HG03135 (cell line): ENCODE measurements at regions not wholly inside any gene's neighbourhood (a gene's known extent, or its start where the extent isn't known, plus 50 kb on each side); places are given as distances from the start of the nearest gene placed in this dataset.

Source experiments
- ATAC-seq: cut with Tn5 transposase; IDR thresholded peaks from one replicate; pipeline ENCODE4 v1.9.1; 2021; ENCODE audit warnings: mild to moderate bottlenecking, moderate library complexity; ENCODE audit not compliant: unreplicated experiment

DNA sequence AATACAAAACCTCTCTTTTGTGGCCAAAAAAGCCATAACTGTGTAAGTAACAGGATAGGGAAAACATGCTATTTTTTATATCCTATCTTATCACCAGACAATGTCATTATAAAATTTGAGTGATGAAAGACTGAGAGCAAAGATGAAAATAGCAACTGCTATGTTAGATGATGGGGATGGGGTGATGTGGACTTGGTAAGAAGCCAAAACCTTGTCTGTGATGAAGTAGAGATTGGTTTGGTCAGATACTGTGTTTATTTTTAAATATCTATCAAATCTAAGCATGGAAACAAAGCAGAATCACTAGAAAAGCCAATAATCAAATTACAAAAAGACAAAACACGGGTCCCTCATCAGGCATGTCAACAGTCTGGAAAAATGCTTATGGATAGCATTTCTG is 631.1 kb upstream of the NR5A2 start:
- no peak for ATAC-seq

DNA sequence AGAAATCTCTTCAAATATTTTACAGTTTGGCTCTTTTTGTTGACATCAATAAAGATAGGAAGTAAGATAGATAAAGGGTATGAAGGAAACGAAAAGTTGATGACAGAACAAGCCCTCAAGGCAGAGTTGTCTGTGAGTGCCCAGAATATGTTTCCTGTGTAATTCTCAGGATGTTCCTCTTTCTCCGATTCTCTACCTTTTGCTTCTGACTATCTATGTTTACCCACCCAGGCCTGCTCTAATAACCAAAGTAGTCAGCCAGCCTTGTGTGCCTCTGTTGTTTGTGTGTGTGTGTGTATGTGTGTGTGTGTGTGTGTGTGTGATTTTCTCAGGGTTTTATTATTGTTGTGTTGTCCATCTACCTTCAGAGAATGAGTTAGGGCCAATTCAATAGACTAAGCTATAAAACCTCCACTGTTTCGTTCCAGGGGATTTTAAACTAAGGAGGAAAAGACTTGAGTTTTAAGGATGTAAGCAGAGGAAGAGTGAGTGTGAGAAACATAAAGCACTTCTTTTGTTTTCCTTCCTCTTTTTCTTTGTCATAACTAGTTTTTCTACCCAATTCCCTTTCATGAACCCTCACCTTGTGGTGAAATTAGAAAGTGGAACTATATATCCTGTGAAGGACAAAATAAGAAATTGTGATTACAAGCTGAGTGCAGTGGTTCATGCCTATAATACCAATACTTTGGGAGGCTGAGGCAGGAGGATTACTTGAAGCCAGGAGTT is 627.4 kb upstream of the NR5A2 start:
- ATAC-seq: peak; percentile 77

DNA sequence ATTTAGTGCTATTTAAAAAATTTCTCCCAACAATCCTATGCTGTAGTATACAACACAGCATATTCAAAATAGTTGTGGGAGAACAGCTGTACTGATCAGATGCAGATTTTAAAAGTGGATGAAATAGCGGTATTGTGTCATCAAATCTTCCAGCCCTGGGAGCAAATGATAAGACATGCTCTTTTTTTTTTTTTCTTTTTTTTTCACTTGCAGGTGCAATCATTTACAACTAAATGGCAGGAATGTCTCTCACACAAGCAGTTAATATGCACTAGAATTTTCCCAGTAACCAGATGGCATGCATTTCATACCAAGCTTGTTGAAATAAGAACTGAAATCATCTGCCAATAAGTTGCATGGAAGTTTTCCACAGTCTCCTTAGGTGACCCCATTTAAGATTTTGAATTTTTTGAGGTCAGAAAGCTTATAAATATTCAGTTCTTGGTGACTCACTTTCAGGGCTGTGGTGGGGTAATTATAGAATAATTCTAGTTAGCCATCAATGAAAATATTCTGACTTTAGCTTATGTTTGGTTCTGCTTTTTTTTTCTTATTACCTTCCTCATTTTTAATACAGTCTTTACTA is 623.9 kb upstream of the NR5A2 start:
- ATAC-seq: no peak

DNA sequence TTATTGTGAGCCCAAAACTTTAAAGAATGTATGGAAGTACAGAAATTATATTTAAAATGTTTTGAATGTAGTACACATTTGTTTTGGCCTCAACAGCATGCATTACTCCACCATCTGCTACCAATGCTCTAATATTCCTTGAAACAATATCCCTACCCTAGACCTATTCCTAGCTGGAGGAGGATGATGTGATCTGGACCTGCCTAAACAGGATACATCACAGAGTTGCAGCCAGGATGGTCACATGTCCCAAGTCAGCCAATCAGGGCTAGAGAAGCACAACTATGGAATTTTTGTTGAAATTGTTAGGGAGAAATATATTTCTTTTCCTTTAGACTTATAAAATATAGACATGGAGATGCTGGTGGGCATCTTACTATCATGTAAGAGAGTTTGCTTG is 623.3 kb upstream of the NR5A2 start:
- no peak for ATAC-seq

DNA sequence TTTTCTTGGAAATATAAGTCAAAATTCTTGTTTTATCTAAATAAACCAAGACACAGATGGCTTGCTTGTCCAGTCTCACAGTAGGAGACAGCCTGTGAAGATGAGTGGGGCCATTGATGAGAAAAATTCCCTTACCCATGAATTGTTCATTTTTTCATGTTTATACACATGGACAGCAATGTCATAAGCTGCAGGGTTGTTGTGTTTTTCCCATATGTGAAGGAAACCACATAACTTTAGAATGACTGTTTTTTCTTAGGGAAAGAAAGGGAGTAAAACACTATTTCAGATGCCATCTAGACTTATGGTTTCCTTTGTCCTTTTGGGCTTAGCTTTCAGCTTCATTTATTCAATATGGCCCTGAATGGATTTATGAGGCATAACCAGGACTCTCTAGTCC is 622.5 kb upstream of the NR5A2 start:
- ATAC-seq: no peak

DNA sequence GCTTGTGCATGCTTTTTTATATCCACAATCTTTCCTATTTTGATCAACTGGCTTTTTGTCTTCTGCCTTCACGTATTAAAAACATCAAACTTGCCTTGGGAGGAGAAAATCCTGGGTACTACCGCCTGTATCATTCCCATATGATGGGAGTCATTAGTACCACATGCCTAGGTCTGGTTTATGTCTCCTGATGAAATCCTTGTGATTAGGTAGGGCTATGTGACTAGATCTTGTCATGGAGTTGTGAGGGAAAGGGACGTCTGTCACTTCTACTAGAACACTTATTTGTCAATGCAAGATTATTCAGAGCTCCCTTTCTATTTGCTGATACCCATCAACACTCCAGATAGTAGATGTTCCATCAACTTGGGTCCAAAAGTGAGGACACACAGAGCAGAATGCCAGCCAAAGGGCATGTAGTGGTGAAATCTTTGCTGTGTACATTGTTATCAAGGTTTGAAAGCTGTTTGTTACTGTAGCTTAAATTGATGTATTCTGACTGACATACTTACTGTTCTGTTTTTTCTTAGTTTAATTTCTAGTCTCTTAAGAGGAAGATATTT is 621.8 kb upstream of the NR5A2 start:
- no peak for ATAC-seq

DNA sequence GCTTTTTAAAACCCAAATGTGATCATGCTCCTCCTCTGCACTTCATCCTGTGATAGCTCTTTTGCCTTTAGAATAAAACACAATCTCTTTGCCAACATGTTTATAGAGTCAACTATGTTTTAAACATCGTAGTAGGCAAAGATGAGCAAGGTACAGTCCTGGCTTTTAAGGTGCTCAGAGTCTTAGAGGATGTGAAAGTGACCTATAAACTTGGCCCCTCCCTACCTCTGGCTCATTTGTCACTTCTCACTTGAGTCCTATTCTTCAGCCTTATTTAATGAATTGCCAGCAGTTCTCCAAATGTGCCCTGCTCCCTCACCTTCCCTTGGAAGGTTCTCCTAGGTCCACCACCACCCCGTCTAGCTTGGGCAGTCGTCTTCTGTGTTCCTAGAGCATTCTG is 617.0 kb upstream of the NR5A2 start:
- no peak for ATAC-seq

DNA sequence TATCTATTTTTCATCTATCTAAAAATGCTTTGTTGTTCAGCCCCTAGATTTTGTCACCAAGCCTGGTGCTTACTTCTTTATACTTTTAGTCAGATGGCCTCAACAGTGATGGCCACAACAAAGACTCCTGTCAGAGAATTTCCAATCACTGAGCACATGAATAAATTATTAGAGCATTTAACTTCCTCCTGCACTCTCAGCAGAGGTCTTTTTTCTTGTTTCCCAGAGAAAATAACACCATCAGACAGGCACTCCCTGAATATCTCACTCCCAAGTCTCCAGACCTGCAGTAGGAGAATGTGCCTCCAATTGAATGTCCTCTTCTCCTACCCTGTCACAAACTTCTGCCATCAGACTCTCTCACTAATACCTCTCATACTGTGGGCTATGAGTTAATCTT is 616.0 kb upstream of the NR5A2 start:
- no peak for ATAC-seq

DNA sequence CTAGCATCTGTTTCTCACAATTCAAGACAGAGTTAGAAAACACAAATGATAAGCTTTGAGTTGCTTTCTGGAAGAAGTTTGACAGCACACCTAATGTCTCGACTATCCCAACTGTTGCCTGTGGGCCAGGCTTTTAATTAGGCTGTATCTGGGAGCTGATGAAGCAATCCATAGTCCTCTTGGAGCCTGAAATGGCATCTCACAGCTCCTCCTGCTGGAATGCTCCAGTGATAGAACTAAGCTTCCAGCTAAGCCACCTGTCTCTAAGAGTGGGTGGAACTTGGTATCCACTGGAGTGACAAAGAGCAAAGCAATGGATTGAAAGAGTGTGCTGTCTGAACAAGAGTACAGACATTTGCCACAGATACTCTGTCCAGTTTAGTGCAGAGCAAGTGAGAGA is 605.3 kb upstream of the NR5A2 start:
- no peak for ATAC-seq

DNA sequence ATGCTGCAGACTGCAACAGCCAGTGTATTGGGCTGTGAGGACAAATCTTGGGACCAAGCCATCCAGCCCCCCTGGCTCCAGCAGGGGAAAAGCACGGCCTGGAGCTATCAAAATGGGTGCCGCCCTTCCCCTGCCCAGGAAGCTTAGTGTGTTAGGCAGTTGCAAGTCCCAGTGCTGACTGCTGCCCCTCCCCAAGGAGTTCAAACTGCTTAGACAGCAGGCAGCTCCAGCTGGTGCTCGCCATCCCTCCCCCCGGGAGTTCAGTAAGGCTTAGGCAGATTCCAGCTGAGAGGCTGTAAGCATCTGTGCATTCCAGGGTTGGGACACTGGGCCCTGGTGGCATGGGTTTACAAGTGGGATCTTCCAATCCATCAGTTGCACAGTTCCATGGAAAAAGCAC is 579.6 kb upstream of the NR5A2 start:
- no peak for ATAC-seq

DNA sequence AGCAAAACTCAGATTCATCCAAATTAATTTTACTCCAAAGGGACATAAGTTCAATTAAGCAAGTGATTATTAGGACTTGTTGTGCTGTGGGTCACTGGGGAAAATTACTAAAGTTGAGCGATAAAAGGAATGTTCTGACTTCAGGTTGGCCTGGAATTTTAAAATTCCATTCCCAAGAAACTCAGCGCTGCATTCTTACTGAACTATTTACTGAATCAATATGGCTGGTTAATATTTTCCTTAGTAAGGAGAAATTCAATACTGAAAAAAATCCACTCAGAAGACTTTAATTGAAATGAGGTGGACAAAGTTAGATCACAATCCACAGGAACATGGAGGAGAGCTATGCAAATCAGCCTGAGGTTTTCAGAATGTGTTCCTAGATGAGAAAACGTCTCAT is 578.9 kb upstream of the NR5A2 start:
- ATAC-seq: no peak

DNA sequence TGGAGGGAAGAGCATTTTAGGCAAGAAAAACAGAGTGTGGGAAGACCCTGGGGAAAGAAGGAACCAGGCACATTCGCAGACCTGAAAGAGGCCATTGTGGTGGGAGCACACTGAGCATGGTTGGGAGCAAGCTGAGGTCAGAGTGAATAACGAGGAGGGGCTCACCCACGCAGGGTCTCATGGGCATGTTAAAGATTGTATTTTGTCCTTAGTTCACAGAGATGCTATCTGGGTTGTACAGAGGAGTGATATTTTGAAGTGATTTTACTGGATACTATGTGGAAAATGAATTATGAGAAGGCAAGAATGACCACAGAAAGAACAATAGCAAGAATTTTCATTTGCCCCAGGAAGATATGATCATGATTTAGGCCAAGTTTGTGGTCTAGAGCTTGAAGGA is 578.3 kb upstream of the NR5A2 start:
- no peak for ATAC-seq

DNA sequence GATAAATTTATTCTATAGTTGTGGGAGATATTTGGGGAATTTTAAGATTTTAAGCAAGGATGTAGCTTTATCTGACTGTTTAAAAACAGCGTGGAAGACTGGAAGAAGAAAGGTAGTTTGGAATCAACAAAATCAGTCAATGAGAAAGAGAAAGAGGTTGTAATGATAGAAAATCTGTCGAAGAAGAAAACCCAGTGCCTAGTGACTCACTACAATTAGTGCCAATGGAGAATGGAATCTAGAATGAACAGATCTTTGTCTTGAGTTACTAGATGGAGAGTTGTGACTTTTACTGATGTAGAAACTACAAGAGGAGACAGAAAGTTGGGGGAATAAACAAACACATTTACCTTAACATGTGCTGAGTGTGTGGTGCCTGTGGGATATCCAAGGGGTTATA is 577.8 kb upstream of the NR5A2 start:
- no peak for ATAC-seq

DNA sequence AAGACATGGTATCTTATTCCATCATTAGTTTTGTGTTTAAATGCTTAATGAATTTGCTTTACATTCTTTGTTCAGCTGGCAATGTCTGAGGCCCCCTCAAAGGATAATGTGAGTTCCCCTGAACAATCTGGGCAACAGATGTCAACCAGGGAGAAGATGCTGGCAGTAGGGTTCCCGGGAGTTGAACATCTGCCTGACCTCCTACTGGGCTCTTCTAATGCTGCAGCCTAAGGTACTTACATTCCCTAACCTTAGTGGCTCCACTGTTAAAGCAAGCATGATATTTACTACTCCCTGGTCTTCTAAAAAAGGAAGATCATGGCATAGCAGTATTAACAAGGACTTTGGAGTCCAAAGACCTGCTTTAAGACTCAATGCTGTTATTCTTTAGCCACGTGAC is 574.9 kb upstream of the NR5A2 start:
- no peak for ATAC-seq

DNA sequence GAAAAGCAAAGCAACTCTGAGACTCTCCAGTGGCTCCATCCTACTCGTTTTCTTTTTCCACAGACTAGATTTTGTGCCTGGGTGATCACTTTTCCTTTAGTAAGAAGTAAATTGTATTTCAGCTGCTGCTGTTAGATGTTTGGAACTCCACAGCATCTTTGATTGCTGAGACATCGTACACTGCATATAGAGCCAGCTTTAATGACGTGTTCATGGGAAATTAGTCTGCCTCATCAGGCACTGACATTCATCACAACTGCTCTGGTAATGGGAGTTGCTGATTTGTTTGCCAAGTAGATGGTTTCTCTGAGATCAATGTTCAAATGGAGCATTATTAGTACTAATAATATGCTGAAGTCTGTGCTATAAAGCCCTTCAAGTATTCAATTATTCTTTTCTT is 573.8 kb upstream of the NR5A2 start:
- no peak for ATAC-seq

DNA sequence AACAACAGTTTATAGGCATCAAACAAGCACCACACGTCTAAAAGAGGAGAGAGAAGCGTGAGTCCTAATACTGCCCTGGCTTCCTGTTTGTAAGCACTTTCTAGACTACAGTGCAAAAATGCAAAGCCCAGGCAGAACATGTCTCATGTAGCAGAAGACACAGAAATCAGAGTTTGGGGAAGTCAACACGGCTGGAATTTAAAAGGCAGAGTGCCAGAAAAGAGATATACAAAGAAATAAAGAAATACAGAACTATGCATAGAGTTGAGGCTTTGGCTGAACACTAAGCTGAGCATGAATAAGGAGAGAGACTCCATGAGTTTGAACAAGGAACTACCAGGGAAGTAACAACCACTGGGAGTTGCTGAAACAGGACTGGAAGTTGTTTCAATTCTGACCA is 566.6 kb upstream of the NR5A2 start:
- ATAC-seq: no peak

DNA sequence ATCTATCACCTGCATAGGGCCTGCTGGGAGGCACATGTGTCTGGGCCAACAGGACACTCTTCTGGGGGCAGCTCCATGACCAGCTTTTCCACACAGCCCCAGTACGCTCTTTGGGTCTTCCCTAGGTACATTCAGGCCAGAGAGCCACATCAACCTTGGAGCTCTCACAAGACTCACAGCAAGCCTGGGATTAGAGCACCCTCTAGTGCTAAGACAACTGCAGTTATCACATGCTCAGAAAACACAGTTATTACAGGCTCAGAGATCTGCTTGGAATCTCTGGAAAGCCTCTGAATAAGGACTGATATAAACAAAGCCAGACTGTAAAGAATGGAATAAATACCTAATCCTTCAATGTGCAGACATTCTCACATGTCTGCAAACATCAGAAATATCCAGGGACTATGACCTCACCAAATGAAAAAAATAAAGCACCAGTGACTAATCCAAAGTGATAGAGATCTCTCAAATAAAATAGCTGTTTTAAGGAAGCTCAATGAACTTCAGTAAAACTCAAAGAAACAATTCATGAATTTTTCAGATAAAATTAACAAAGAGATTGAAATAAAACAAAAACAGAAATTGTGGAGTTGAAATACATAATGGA is 563.9 kb upstream of the NR5A2 start:
- ATAC-seq: peak; percentile 70

DNA sequence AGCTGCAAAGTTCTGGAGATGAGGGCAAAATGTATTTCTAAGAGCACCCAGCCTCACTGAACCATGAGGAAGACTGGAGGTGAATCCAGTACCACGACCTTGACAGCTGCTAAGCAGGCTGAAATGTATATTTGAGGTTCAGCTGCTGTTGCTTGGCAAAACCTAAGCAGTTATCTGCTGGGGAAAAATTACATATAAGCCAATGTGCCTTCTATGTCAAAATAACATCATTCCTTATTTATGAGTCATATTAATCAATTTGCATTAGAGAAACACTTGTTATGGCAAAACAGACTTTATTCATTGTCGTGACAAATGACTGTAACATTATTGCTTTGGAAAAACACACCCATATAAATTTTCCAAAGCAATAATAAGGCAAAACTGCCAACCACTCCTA is 560.5 kb upstream of the NR5A2 start:
- no peak for ATAC-seq

DNA sequence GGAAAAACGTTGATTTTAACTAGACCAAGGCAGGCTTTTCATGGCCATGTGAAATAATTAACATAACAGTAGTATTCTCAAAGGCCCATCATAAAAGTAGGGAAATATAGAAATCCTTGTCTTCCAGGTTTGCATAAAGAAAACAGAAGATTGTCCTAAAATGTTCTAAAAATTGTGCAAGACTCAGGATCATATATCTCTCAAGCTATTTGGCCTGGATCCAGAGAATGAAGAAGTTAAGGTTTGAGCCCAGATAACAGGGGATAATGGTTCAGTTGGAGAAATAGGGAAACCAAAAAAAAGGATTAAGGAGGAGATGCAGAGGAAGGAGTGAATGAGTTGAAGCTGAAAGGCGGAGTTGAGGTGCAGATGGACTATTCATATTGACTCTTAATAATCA is 555.5 kb upstream of the NR5A2 start:
- no peak for ATAC-seq

DNA sequence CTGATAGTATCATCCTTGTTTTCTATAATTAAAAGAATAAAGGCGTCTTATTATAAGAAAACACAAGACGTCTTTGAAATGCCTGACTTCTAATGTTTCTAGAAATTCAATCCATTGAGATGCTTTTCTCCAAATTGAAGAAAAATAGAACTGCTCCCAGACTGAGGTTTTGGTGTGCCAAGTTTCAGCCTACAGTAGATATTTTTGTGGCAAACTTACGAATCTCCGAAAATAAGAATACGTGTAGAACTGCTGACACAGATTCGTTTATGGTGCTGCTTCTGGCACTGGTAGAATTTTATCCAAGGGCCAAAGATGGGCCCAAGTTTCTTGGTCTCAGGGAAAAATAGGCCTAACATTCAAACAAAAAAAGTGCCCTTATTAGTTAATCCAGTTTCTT is 554.5 kb upstream of the NR5A2 start:
- ATAC-seq: no peak

DNA sequence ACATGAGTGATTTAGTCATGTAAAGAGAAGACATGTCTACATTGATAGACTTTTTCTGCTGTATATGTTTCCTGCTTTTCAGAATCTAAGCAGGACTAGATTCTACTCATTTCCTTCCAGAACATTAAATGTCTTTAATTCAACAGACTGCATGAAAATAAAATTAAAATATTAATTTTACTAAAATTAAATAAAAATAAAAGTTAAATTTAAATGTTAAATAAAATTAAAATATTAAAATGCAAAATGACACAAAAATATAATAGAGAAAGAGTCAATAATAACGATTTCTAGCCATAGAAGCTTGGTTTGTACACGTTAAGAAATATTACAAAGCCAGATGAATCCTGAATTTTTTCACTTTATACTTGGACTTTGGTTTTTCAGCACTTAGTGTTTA is 552.8 kb upstream of the NR5A2 start:
- no peak for ATAC-seq

DNA sequence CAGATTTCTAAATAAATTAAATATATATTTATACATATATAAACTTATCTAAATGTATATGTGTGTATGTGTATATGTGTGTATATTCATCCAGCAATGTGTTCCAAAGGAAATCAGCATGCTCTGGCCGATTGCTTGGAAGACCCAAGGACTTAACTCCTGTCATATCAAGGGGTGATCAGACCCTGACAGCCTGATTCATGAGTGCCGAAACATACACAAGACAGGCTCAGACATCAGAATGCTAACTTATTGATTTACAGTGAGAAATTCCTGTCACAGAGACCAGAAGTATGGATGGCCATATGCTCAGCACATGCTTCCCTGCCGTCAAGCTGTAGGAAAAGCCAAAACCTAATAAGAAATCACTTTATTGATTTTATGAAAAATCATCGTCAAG is 545.1 kb upstream of the NR5A2 start:
- no peak for ATAC-seq
